GM18519 (cell line): ENCODE measurements at regions not wholly inside any gene's neighbourhood (a gene's known extent, or its start where the extent isn't known, plus 50 kb on each side); places are given as distances from the start of the nearest gene placed in this dataset.

ENCODE experiments used
- ATAC-seq: cut with Tn5 transposase; IDR thresholded peaks from one replicate; pipeline ENCODE4 v1.9.1; 2021; ENCODE audit warnings: mild to moderate bottlenecking, moderate library complexity; ENCODE audit not compliant: unreplicated experiment, low FRiP score

GRCh38 chr19:27773318-27774094 lies 1439.4 kb downstream of the UQCRFS1 start:
- no peak for ATAC-seq

- no peak for ATAC-seq
Measured at GRCh38 chr19:27772059-27772458, 1440.9 kb downstream of the UQCRFS1 start.

DNA sequence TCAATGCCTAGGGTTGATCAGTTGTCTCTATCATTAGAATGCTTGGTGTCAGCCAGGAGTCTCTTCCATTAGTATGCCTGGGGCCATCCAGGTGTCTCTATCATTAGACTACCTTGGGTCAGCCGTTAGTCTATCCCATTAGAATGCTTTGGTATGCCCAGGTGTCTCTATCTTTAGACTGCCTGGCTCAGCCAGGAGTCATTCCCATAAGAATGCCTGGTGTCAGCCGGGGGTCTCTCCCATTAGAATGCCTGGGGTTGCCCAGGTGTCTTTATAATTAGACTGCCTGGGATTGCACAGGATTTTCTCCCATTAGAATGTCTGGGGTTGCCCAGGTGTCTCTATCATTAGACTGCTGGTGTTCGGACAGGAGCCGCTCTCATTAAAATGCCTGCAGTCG lies 1442.9 kb downstream of the UQCRFS1 start:
- no peak for ATAC-seq

- no peak for ATAC-seq
Measured at GRCh38 chr19:27767234-27767633, 1445.7 kb downstream of the UQCRFS1 start.

DNA sequence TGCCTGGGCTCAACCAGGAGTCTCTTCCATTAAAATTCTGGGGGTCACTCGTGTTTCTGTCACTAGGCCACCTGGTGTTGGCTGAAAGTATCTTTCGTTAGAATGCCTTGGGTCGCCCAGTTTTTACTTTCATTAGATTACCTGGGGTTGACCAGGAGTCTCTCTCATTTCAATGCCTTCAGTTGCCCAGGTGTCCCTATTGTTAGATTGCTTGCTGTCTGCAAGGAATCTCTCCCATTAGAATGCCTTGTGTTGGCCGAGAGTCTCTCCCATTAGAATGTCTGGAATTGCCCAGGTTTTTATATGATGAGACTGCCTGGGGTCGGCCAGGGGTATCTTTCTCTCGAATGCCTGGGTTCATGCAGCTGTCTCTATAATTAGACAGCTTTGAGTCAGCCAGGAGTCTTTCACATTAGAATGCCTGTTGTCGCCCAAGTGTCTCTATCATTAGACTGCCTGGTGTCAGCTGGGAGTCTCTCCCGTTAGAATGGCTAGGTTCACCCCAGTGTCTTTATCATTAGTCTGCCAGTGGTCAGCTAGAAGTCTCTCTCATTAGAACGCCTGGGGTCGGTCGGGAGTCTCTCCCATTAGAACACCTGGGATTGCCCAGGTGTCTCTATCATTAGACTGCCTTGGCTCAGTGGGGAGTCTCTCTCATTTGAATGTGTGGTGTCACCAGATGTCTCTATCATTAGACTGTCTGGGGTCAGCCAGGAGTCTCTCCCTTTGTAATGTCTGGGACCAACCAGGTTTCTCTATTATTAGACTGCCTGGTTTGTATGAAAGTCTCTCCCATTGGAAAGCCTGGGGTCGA lies 1446.8 kb downstream of the UQCRFS1 start:
- no peak for ATAC-seq

DNA sequence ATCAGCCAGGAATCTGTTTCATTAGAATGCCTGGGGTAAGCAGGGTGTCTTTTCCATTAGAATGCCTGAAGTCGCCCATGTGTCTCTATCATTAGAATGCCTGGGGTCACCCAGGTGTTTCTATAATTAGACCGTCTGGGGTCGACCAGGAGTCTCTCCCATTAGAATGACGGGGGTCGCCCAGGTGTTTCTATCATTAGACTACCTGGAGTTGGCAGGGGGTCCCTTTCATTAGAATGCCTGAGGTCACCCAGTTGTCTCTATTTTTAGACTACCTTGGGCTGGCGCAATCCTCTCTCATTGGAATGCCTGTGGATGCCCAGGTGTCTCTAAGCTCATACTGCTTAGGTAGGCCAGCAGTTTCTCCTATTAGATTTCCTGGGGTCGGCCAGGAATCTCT lies 1447.6 kb downstream of the UQCRFS1 start:
- ATAC-seq: no peak

- ATAC-seq: no peak
Measured at GRCh38 chr19:27764186-27764804, 1448.7 kb downstream of the UQCRFS1 start.

- no peak for ATAC-seq
Measured at GRCh38 chr19:27762933-27763332, 1450.0 kb downstream of the UQCRFS1 start.

- no peak for ATAC-seq
Measured at GRCh38 chr19:27759896-27760295, 1453.1 kb downstream of the UQCRFS1 start.

DNA sequence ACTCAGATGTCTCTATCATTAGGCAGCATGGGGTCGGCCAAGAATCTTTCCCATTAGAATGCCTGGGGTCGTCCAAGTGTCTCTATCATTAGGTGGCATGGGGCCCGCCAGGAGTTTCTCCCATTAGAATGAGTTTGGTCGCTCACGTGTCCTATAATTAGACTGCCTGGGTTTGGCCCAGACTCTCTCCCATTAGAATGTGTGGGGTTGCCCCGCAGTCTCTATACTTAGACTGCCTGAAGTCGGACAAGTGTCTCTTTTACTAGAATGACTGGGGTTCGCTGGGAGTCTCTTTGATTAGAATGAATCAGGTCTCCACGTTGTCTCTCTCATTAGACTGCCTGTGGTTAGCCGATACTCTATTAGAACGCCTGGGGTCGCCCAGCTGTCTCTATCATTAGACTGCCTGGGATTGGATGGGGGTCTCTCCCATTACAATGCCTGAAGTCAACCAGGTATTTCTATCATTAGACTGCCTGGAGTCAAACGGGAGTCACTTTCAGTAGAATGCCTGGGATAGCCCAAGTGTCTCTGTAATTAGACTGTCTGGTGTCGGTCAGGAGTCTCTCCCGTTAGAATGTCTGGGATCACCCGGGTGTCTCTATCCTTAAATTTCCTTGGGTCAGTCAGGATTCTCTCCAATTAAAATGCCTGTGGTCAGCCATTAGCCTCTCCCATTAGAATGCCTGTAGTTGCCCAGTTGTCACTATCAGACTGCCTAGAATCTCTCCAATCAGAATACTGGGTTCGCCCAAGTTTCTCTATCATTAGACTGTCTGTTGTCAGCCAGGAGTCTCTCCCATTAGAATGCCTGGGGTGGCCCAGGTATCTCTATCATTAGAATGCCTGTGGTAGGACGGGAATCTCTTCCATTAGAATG lies 1454.1 kb downstream of the UQCRFS1 start:
- no peak for ATAC-seq

GRCh38 chr19:27754700-27755099 lies 1458.3 kb downstream of the UQCRFS1 start:
- no peak for ATAC-seq

GRCh38 chr19:27753622-27754021 lies 1459.3 kb downstream of the UQCRFS1 start:
- no peak for ATAC-seq

DNA sequence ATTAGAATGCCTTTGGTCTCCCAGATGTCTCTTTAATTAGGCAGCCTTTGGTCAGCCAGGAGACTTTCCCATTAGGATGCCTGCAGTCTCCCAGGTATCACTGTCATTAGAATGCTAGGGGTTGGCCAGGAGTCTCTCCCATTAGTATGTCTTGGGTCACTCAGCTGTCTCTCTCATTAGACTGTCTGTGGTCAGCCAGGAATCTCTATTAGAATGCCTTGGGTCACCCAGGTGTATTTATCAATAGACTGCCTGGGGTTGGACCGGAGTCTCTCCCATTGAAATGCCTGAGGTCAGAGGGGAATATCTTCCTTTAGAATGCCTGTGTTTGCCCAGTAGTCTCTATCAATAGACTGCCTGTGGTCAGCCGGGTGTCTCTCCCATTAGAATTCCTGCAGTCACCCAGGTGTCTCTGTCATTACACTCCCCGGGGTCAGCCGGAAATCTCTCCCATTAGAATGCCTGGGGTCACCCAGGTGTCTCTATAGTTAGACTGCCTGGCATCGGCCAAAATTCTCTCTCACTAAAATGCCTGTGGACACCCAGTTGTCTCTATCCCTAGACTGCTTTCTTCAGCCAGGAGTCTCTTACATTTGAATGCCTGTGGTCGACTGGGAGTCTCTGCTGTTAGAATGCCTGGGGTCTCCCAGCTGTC lies 1460.3 kb downstream of the UQCRFS1 start:
- no peak for ATAC-seq

DNA sequence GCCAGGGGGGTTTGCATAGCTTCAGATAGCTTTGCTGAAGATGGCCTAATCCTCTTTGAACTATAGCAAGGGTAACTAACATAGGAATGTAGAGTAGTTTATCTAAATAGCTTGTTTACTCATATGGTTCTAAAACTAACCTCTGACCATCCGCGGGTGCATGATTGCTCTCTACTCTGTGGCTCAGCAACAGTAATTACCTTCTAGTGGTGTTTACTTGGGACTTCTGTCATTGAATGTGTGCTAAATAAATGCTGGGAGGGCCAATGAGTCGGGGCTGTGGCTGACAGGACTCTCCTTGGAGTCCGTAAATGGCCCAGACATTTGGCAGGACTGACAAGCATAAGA lies 1461.9 kb downstream of the UQCRFS1 start:
- ATAC-seq: no peak

GRCh38 chr19:27750391-27751043 lies 1462.4 kb downstream of the UQCRFS1 start:
- no peak for ATAC-seq

DNA sequence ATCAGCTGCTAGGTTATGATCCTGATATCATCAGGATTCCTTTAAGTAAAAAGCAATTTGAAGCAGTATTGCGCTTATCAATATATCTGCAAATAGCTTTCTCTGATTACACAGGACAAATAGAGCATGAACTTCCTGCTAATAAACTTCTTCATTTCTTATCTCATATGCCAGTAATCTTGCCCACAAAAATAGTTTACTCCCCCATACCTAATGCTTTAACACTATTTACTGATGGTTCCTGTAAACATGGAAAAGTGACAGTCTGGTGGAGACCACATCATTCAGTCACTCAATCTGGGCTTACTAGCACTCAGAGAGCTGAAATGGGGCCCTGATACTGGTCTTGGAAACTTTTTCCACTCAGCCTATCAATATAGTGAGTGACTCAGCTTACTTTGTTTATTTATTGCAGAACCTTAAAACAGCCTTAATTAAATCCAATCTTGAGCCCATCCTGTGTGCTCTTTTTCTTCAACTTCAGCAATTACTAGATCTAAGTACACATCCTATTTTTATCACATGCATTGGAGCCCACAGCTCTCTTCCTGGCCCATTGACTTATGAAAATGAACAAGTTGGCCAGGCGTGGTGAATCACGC lies 1464.3 kb downstream of the UQCRFS1 start:
- no peak for ATAC-seq

- no peak for ATAC-seq
Measured at GRCh38 chr19:27746691-27747380, 1466.1 kb downstream of the UQCRFS1 start.

DNA sequence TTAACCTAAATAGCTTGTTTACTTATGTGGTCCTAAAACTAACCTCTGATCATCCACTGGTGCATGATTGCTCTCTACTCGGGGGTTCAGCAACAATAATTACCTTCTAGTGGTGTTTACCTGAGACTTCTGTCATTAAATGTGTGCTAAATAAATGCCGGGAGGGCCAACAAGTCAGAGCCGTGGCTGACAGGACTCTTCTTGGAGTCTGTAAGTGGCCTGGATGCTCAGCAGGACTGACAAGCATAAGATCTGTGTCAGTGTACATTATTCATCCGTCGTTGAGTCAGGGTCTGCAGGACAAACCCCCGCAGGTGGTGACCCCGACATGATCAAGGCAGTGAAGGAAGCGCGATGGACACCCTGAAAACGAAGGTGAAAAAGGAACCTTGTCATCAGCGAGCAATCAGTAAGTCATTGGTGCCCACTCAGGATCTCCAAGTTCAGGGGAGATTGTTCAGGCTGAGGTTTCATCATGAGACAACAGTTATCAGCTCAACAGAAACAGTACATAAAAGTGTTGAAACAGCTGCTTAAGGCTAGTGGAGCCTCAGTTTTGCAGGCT lies 1466.9 kb downstream of the UQCRFS1 start:
- no peak for ATAC-seq
